Left cardiac atrium (tissue), 4 donors: ENCODE measurements at regions not wholly inside any gene's neighbourhood (a gene's known extent, or its start where the extent isn't known, plus 50 kb on each side); places are given as distances from the start of the nearest gene placed in this dataset.
"Not testable (repeated sequence)": the region's sequence is repeated elsewhere in the genome, so short reads cannot be mapped to it uniquely, and the experiment has no call there.

Experiments used
- ATAC-seq, 2 donors: fragments of 200-7000 bp; cut with Tn5 transposase; one replicate each; pipeline ENCODE4 v1.9.1; 2020; ENCODE audit warnings: mild to moderate bottlenecking in 2 of 2, moderate library complexity in 2 of 2
- DNase-seq: peaks from one replicate; pipeline ENCODE4 v3.0.0-alpha.2; 2020
- intact Hi-C, 2 donors: fragments of 100-400 bp; cut with DNase I; formaldehyde crosslinking; loops; one replicate each; pipeline versions ENCODE4 v1.14.1 to v1.15.1; 2022 to 2023
- donor health status: DM: no; HTN: yes; CAD: no.
- donor health status: DM: no; HTN: yes; CAD: no; lungs with severe emphysema.
- donor health status: DM: yes; HTN: yes; CAD: no.
- donor health status: Dilated cardiomyopathy.

GRCh38 chr2:59256290-59256689 is 1015.2 kb upstream of the FANCL start:
- no peak for DNase-seq
- intact Hi-C loops: no loop called here
- ATAC-seq: no peak

DNA sequence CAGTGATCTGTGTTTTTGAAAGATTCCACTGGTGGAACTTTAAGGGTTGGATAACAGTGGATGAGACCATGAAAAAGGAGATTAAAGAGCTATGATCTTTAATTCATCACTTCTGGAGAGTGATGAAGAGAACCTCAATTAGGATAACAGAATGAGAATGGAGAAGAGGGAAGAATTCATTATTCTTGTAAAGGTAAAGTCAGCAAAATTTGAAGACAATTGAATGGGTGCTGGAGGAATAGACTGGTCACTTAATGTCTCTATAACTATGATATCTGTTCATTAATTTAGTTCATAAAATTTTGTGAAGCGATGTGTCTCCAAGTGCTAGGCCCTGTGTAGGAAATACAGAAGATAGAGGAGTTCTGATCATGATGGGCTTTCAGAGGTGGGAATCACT is 1013.2 kb upstream of the FANCL start:
- ATAC-seq: no peak
- DNase-seq: no peak
- intact Hi-C loops: no loop called here

DNA sequence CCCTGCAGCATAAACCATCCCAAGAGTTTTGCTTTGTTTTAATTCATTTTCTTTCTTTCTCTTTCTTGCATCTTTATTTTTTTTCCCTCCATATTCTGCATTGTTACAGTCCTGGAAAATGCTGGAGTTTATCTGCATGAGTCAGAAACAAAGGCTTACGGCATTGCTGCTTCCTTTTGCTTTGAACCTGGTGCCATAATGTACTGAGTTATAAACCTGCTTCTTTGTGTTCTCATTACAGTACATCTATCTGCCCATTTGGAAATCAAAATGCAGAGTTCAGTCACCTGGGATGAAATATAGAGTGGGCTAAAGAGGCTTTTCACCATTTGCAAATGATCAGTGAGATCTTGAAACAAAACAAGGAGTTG is 1009.2 kb upstream of the FANCL start:
- intact Hi-C loops: no loop called here
- ATAC-seq (no peak), DNase-seq (no peak)

DNA sequence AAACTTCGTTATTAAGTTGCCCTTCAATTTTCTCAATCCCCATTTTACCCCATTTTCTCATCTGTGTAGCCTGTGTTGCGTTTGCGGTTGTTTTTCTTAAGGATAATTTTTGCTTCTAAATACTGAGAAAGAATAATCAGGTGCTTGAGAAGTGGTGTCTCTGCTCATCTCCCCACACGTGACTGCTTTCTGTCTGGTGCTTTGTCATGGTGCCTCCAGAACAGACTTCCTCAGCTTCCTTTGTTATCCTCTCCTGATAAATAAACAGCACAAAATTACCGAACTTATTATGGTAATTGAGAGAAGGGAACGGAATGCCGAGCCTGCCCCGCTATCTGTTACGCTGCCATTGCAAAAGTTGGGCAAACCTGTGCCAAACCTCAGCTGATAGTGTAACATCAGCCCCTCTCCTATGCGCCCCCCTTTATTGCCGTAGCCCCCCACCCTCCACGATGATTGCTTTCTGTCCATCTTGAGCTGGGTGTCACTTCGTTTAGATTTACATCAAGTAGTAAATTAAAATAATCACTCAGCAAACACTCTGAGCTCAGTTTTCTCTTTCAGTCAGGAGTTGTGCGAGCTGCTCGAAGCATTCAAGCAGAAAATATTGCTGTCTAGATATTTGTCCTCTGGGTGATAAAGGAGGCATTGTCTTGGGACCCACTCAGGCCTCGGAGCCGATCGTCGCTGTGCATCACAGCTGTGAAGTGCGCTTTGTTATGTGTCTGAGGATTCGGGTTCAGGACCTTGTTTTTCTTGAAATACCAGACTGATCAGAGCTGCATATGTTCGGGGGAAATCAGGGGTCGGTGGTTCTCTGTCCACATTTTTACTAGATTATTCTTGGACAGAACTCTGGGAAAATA is 1008.5 kb upstream of the FANCL start:
- intact Hi-C loops: no loop called here
- DNase-seq (no peak), ATAC-seq (no peak)

- DNase-seq (no peak), ATAC-seq (no peak)
- intact Hi-C loops: no loop called here
Measured at GRCh38 chr2:59239146-59239545, 998.0 kb upstream of the FANCL start.

- ATAC-seq (no peak), DNase-seq (no peak)
- intact Hi-C loops: no loop called here
Measured at GRCh38 chr2:59237311-59237710, 996.2 kb upstream of the FANCL start.

GRCh38 chr2:59236723-59237122 is 995.6 kb upstream of the FANCL start:
- intact Hi-C loops: no loop called here
- DNase-seq (no peak), ATAC-seq (no peak)

DNA sequence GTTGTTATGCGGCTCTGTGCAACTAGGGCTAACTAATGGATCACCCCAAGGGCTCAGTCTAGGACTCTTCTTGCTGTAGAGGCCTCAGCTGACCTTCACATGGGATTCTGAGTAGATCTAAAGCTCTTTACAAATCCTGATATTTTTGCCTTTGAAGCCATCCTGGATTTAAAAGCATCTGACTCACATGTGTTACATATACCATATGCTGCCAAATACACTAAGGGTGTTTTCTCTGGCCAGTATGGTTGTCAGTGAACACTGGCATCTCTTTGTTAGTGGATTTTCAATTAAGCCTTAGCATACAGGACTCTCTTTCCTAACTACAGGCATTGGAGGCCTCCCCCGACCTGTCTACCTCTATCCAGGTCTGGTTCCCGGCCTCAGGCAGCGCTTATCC is 992.8 kb upstream of the FANCL start:
- no peak for DNase-seq
- intact Hi-C loops: no loop called here
- ATAC-seq: no peak

- ATAC-seq (no peak), DNase-seq (no peak)
- intact Hi-C loops: no loop called here
Measured at GRCh38 chr2:59233448-59233847, 992.3 kb upstream of the FANCL start.

DNA sequence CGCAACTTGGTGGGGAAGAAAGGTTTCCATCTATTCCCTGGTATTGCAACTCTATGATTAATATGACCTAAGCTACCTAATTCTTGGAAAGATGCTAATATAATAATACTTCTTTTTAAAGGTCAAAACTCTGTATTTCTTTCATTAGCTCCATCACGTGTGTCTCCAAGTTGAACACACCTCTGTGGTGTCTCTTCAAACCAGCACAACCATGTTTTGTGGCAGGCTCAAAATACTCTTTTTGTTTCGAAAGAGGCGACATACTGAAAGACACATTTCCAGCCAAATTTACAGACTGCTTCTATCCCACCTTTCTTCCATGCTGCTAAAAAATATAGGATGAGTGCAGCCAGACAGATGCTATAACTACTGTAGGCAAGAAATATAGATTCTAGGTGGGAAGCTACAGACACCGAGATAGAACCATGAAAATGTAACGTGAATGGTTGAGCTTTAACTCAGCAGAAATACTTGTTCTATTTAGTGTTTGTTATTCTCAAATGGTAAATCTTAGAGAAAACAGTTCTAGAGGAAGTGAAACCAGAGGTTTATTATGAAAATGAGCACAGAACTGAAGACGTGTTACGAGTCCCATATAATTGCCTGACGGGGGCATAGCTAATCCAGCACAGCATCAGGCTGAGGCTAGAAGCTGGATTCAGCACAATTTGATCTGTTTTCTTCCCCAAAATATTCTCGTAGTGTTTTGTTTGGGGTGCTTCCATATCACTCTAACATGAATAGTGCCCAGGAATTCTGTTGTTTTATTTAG is 991.5 kb upstream of the FANCL start:
- no peak for DNase-seq
- ATAC-seq: no peak
- intact Hi-C loops: no loop called here

- ATAC-seq, DNase-seq, intact Hi-C loops: not testable (repeated sequence)
Measured at GRCh38 chr2:59226362-59226761, 985.2 kb upstream of the FANCL start.

- DNase-seq (no peak), ATAC-seq (no peak)
- intact Hi-C loops: no loop called here
Measured at GRCh38 chr2:59223742-59224141, 982.6 kb upstream of the FANCL start.

DNA sequence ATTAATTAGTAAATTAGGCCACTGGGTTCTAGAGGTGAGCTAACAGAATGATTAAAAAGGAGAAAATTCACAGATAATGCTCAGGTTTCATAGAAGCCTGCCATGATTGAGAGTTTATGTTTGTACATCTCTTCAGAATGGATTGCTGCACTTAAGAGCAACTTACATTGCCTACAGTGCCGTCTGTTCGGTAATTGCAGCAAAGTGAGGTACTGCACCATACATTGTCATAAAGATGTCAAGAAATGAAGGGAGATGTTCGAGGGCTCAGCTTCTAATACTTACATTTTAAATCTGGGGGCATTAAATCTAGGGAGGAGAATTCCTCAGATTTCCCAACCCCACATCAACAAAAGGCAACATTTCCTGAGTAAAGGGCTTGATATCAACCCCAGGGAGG is 976.2 kb upstream of the FANCL start:
- DNase-seq: no peak
- intact Hi-C loops: no loop called here
- ATAC-seq: no peak

DNA sequence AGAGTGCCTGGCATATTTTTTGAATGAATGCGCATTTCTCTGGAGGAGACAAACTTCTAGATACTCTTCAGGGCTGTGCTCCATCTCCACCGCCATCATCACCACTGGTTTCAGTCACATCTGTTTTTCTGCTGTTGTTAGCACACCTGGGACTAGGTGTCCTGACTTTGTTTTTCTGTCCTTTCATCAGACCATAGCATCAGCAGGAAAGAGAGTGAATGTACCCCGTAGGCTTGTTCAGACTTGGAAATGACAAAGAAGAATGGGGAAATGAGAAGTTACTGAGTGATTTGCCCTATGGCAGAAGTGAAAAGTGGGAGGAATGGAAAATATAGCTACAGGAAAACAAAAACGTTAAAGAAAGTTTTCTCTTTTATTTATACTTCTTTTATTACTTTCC is 965.2 kb upstream of the FANCL start:
- intact Hi-C loops: no loop called here
- ATAC-seq: no peak
- DNase-seq: no peak

DNA sequence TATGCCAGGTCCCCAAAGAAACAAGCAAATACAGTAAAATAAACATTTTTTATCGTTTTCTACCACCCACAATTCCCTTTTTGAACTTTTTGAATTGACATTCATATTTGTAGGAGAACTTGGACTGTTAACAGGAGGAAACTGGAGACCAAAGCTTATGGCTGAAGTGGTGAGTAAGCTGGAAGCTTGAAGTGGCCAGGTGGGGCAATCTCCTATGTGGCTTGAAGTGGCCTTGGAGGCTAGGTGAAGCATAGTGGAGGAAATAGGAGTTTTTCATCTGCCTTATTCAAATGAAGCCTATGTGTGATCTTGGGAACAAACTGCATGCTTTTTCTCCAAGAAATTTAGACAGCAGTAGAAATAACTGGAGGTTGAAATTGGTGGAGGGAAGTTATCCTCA is 962.9 kb upstream of the FANCL start:
- intact Hi-C loops: no loop called here
- ATAC-seq: no peak
- DNase-seq: no peak

DNA sequence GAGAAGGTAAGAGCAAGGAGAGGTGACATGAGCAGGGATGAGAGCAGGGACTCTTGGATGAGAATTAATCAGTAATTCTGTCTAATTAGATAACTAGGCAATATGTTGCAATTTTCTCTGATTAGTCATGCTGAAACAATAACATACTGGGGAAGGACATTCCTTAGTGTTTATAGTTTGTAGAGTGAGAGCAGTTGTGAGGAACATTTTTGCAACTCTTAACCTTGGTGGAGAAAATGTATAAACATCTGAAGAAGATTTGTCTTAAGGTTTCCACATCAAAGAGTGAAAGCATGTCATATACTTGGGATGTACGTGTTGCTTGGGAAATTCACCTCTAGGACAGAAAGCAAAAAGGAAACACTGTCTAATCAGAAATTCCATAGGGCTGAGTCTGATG is 955.4 kb upstream of the FANCL start:
- no peak for DNase-seq
- ATAC-seq: no peak
- intact Hi-C loops: no loop called here

DNA sequence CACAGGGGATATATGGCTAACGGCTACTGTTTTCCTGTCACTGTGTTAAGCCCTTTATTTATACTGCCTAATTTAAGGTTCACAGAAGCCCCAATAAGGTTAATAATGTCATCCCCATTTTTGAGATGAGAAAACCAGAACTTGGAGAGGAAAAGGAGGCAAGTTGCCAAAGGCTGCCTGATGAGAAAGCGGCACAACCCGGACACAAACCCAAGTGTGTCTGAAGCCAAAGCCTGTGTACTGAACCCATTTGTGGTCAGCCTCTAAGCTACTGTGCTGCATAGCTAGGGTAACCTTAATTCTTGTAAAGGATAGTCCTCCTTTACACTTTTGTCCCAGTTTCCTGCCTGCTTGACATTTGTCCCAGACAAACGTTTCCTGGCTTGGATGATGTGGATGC is 954.7 kb upstream of the FANCL start:
- DNase-seq (no peak), ATAC-seq (no peak)
- intact Hi-C loops: no loop called here

- no peak for DNase-seq
- no peak for ATAC-seq
- intact Hi-C loops: no loop called here
Measured at GRCh38 chr2:59191781-59192180, 950.7 kb upstream of the FANCL start.

DNA sequence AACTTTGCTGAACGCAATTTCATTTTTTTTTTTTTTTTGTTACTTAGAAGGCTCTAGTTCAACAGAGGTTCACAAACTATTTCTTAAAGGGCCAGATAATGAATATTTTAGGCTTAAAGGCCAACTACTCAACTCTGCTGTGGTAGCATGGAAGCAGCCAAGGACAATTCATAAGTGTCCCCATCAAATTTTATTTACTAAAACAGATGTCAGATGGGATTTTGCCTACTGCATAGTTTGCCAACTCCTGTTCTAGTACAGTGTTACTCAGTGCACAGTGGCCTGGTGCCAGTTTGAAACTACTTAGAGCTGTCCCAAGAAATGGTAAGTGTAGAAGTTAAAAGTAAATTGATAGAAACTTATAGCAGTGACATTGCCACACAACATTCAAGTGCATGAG is 949.4 kb upstream of the FANCL start:
- no peak for DNase-seq
- intact Hi-C loops: no loop called here
- ATAC-seq: no peak

GRCh38 chr2:59184276-59185020 is 943.3 kb upstream of the FANCL start:
- ATAC-seq (peak in 1 of 2 donors; percentile 56), DNase-seq (no peak)
- intact Hi-C loops: loop anchor here in 1 of 2 donors (5.0 kb wide), 1 partner anchor 52 kb away; no protein-coding TSS in a partner anchor
